ENCODE measurements at regions not wholly inside any gene's neighbourhood (a gene's known extent, or its start where the extent isn't known, plus 50 kb on each side); places are given as distances from the start of the nearest gene placed in this dataset.

GRCh38 chr19:31402529-31403316 lies 53.5 kb upstream of the TSHZ3 start:
- DNase-seq = no peak

GRCh38 chr19:31406106-31406505 lies 56.9 kb upstream of the TSHZ3 start:
- no peak for DNase-seq

- DNase-seq = no peak
Measured at GRCh38 chr19:31408460-31409124, 59.4 kb upstream of the TSHZ3 start.

GRCh38 chr19:31413353-31413752 lies 64.1 kb upstream of the TSHZ3 start:
- no peak for DNase-seq

GRCh38 chr19:31415322-31415721 lies 66.1 kb upstream of the TSHZ3 start:
- DNase-seq = no peak

- DNase-seq = no peak
Measured at GRCh38 chr19:31416548-31416947, 67.3 kb upstream of the TSHZ3 start.

- no peak for DNase-seq
Measured at GRCh38 chr19:31418055-31418454, 68.8 kb upstream of the TSHZ3 start.

GRCh38 chr19:31418692-31419430 lies 69.6 kb upstream of the TSHZ3 start:
- DNase-seq = no peak

GRCh38 chr19:31419871-31420445 lies 70.7 kb upstream of the TSHZ3 start:
- DNase-seq = no peak

GRCh38 chr19:31421082-31421481 lies 71.8 kb upstream of the TSHZ3 start:
- no peak for DNase-seq

GRCh38 chr19:31421856-31422255 lies 72.6 kb upstream of the TSHZ3 start:
- no peak for DNase-seq

GRCh38 chr19:31423896-31424295 lies 74.7 kb upstream of the TSHZ3 start:
- DNase-seq = no peak

GRCh38 chr19:31424861-31425620 lies 75.8 kb upstream of the TSHZ3 start:
- DNase-seq = peak; percentile 49

GRCh38 chr19:31427857-31428256 lies 78.6 kb upstream of the TSHZ3 start:
- no peak for DNase-seq

GRCh38 chr19:31430381-31430780 lies 81.1 kb upstream of the TSHZ3 start:
- no peak for DNase-seq

- no peak for DNase-seq
Measured at GRCh38 chr19:31432201-31432810, 83.1 kb upstream of the TSHZ3 start.

GRCh38 chr19:31436121-31436776 lies 87.0 kb upstream of the TSHZ3 start:
- DNase-seq = no peak

GRCh38 chr19:31438401-31439269 lies 89.4 kb upstream of the TSHZ3 start:
- no peak for DNase-seq

GRCh38 chr19:31439270-31439573 lies 90.0 kb upstream of the TSHZ3 start:
- DNase-seq = no peak

- no peak for DNase-seq
Measured at GRCh38 chr19:31444931-31445330, 95.7 kb upstream of the TSHZ3 start.
